T-helper 2 cell treated with Interferon-gamma antibody and Interleukin-4, amounts not matched to agents 5 μg/mL and 100 μg/mL, for 36 hours (primary cell): ENCODE measurements at regions not wholly inside any gene's neighbourhood (a gene's known extent, or its start where the extent isn't known, plus 50 kb on each side); places are given as distances from the start of the nearest gene placed in this dataset.
A peak's percentile ranks its signal among the peaks of the same experiment; 100 is the strongest.

Source experiments
- DNase-seq: peaks from one replicate; pipeline ENCODE4 v3.0.0; 2021; ENCODE audit warnings: low spot score
- H3K27ac Mint-ChIP-seq: one replicate; pipeline ENCODE4 v1.8.0; 2021; ENCODE audit warnings: mild to moderate bottlenecking, mixed read lengths
- H3K27me3 Mint-ChIP-seq: one replicate; pipeline ENCODE4 v1.8.0; 2021; ENCODE audit warnings: low read depth, mixed read lengths
- H3K36me3 Mint-ChIP-seq: one replicate; pipeline ENCODE4 v1.8.0; 2021; ENCODE audit warnings: low read depth, mixed read lengths
- H3K4me1 Mint-ChIP-seq: one replicate; pipeline ENCODE4 v1.8.0; 2021; ENCODE audit warnings: low read depth, mixed read lengths
- H3K4me3 Mint-ChIP-seq: one replicate; pipeline ENCODE4 v1.8.0; 2022; ENCODE audit warnings: mild to moderate bottlenecking, moderate library complexity, mixed read lengths
- H3K9me3 Mint-ChIP-seq: one replicate; pipeline ENCODE4 v1.8.0; 2021; ENCODE audit warnings: mixed read lengths

DNA sequence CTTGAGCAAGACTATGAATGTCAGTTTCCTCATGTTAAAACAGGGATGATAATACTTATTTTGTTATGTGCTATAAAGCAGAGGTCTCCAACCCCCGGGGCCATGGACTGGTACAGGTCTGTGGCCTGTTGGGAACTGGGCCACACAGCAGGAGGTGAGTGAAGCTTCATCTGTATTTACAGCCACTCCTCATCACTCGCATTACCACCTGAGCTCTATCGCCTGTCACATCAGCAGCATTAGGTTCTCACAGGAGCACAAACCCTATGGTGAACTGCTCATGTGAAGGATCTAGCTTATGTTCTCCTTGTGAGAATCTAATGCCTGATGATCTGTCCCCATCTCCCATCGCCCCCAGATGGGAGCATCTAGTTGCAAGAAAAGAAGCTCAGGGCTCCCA is 365.3 kb upstream of the SMIM30 start:
- Mint-ChIP-seq H3K27ac (no peak overlapping the region), H3K36me3 (no peaks in the 10 kb centered on the region), H3K4me3 (no peak overlapping the region), H3K4me1 (no peaks in the 10 kb centered on the region), H3K27me3 (no peaks in the 10 kb centered on the region), H3K9me3 (peaks cover 4% of the 10 kb centered on the region)
- DNase-seq, result no peak

DNA sequence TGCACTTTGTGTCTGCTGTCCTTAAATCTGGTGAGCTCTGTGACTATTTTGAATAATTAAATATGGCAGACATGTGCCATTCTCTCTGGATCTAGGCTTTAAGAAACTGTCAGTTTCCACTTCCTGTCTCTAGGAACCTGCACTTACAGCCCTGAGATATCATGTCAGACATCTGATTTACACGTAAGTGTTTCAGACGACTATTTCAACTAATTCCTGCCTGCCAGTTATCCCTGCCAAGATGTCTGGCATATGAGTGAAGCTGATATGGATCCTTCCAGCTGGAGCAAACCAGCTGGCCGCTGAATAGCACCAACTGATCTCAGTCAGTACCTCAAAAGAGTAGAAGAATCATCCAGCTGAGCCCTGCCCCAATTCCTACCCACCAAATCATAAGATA is 362.2 kb upstream of the SMIM30 start:
- DNase-seq, result no peak
- Mint-ChIP-seq H3K36me3 (no peaks in the 10 kb centered on the region), H3K4me1 (no peaks in the 10 kb centered on the region), H3K4me3 (no peak overlapping the region), H3K27me3 (no peaks in the 10 kb centered on the region), H3K9me3 (peaks cover 9% of the 10 kb centered on the region), H3K27ac (no peak overlapping the region)

DNA sequence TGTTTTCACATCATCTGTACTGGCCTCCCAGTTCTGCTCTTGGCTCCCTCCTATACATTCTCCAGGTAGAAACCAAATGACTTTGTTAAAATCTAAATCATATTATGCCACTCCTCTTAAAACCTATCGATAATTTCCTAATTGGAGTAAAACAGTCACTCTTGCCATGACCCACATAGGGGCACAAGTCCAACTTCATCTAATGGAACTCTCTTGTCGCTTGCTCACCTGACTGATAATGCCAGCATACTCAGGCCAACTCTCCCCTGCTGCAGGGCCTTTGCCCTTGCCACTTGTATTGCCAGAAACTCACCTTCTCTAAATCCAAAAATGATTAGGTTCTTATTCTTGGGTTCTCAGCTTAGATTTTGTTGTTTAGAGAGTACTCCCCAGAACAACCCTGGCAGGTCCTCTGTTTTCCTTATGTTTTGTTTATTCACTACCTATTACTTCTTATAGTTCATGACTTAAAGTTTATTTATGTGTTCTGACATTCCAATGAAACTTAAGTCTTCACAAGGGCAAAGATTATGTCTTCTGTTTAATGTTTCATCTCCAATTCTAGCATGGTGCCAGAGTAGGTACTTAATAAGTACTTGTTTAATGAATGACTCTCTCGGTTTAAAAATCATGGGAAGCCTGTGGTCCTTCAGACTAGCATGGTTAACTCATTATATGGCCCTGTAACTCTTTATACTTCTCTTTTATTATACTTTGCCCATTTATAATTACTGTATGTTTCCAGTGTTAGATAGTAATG is 345.9 kb upstream of the SMIM30 start:
- Mint-ChIP-seq H3K9me3 (no peaks in the 10 kb centered on the region), H3K4me1 (no peaks in the 10 kb centered on the region), H3K4me3 (no peak overlapping the region), H3K36me3 (no peaks in the 10 kb centered on the region), H3K27me3 (no peaks in the 10 kb centered on the region), H3K27ac (no peak overlapping the region)
- no peak for DNase-seq

DNA sequence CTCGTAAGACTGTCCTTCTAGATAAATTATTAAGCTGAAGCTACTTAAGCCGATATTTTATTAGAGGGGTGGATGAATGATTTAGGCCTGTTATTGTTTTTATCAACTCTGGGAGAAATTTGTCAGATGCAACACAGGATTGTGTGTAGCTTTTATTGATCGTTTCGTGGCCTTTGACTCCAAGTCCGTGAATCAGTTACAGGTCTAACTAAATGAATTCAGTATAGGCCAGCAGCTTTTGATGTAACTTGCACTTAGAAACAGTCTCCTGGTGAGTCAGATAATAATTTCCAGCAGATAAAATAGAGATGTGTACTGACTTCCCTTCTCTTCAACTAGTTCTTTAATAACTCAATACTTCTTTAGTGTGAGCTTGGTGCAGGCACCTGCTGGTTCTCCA is 341.7 kb upstream of the SMIM30 start:
- H3K4me3 Mint-ChIP-seq, result no peak overlapping the region
- H3K4me1 Mint-ChIP-seq, result no peaks in the 10 kb centered on the region
- no peaks in the 10 kb centered on the region for H3K9me3 Mint-ChIP-seq
- DNase-seq, result no peak
- no peaks in the 10 kb centered on the region for H3K36me3 Mint-ChIP-seq
- no peaks in the 10 kb centered on the region for H3K27me3 Mint-ChIP-seq
- H3K27ac Mint-ChIP-seq, result no peak overlapping the region

DNA sequence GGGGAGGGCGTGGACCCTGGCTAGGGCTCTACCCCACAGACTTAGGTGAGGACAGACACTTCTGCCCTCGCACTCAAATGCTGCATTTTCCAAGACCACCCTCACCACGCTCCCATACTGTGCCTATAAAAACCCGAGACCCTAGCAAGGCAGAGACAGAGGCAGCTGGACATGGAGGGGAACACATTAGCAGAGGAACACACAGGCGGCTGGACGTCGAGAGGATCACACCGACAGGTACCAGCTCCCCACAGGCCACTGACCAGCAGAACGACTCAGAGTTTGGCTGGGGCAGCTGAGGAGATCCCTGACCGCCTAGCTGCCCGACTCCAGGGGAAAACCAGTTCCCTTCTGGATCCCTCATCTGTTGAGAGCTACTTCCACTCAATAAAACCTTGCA is 338.2 kb upstream of the SMIM30 start:
- Mint-ChIP-seq H3K9me3 (no peaks in the 10 kb centered on the region), H3K27ac (no peak overlapping the region), H3K36me3 (no peaks in the 10 kb centered on the region), H3K27me3 (no peaks in the 10 kb centered on the region), H3K4me1 (no peaks in the 10 kb centered on the region), H3K4me3 (no peak overlapping the region)
- no peak for DNase-seq

DNA sequence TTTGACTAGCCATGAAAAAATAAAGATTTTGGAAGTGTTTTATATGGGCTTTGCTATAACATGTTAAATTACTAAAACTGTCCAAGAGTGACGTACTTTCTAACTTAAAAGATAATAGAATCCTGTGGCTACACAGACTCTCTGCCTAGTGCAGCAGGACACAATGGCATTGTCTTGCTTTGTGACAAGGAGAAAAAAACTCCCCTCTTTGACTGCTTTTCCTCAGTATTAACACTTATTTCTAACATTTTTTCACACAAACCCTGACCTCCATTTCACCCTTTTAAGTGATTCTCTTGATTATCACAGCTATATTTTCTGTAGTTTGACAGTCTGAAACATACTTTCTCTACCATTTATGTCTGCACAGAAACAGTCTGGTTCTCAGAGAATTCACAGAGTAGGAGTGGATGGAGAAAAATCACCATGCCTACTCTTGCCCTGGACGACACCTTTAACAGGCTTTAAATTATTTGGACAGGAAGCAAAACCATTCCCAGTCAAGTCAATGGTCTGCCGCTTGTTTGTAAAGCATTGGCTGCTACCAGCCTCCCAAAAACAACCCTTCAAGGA is 336.3 kb upstream of the SMIM30 start:
- no peak for DNase-seq
- Mint-ChIP-seq H3K27me3 (no peaks in the 10 kb centered on the region), H3K4me1 (no peaks in the 10 kb centered on the region), H3K36me3 (no peaks in the 10 kb centered on the region), H3K4me3 (no peak overlapping the region), H3K9me3 (no peaks in the 10 kb centered on the region), H3K27ac (peak overlapping the region; percentile 44)

DNA sequence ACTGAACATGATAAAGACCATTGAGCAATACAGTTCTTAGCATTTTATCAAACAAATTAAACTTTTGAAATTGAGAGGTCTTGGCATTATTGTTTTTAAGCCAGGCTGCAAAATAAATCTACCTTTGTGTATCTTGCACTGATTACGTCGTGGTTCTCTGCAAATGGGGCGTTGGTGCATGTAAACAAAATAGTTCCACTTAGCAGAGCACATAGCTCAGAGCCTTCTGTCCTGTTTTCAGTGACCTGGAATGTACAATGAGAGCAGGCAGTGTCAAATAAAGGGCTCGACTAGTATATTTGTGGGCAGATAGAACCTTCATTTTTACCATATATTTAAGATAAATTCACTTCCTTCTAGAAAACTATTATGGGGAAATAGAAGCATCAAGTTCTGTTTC is 333.9 kb upstream of the SMIM30 start:
- Mint-ChIP-seq H3K4me1 (no peaks in the 10 kb centered on the region), H3K36me3 (no peaks in the 10 kb centered on the region), H3K27me3 (no peaks in the 10 kb centered on the region), H3K27ac (no peak overlapping the region), H3K4me3 (no peak overlapping the region), H3K9me3 (no peaks in the 10 kb centered on the region)
- no peak for DNase-seq

DNA sequence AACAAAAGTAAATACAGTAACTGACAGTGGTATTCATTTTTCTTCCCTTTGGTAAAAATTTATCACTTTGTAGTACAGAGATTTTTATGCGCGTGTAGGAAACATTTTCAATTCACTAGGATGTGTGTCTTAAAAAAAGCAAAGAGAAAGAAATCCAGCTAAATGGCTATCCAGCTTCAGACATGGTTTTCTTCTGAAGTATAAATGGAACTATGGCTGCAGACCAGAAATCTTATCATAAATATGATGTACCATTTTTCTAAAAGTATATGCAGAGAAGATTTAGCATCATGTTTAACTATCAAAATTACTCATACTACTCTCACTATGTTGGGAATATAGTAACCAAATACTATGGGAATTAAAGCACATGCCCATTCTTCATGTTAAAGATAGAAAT is 328.4 kb upstream of the SMIM30 start:
- H3K4me3 Mint-ChIP-seq, result no peak overlapping the region
- no peaks in the 10 kb centered on the region for H3K36me3 Mint-ChIP-seq
- no peaks in the 10 kb centered on the region for H3K4me1 Mint-ChIP-seq
- DNase-seq, result no peak
- no peaks in the 10 kb centered on the region for H3K27me3 Mint-ChIP-seq
- H3K9me3 Mint-ChIP-seq, result no peaks in the 10 kb centered on the region
- H3K27ac Mint-ChIP-seq, result no peak overlapping the region

DNA sequence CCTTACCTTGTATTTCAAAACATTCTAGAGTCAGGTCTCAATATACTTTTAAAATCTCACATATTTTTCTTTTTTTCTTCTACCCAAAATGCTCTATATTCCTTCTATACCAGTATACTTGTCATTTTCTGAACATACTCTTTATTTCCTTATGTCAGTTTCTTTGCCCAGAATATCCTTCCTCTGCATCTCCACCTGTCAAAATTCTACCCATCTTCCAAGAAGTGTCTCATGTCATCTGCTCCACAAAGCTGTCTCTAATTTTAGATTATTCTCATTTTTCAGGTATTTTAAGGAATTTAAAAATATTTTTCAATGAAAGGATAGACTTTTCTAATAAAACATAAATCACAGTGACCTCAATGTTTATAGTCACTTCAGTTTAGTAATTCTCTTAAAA is 328.0 kb upstream of the SMIM30 start:
- H3K4me3 Mint-ChIP-seq, result no peak overlapping the region
- no peaks in the 10 kb centered on the region for H3K4me1 Mint-ChIP-seq
- H3K27ac Mint-ChIP-seq, result no peak overlapping the region
- no peaks in the 10 kb centered on the region for H3K9me3 Mint-ChIP-seq
- no peaks in the 10 kb centered on the region for H3K36me3 Mint-ChIP-seq
- H3K27me3 Mint-ChIP-seq, result no peaks in the 10 kb centered on the region
- DNase-seq, result no peak

DNA sequence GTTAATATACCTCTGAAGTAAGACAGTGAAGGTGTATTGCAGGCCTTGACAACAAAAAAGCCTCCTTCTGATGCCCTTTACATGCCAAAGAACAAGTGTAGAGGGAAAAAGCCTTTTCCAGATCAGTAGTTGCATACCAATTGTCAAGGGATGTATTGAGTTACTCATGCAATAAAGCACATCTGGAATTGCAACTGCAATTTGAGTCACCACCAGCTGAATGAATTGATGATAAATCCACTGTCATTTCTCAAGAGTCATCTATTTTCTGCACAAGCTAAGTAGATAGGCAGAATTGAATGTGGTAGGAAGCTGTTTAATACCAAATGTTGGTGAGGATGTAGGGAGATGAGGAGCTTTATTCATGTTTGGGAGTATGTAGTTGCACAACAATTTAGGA is 325.9 kb upstream of the SMIM30 start:
- Mint-ChIP-seq H3K9me3 (no peaks in the 10 kb centered on the region), H3K36me3 (no peaks in the 10 kb centered on the region), H3K27me3 (no peaks in the 10 kb centered on the region), H3K4me3 (no peak overlapping the region), H3K4me1 (no peaks in the 10 kb centered on the region), H3K27ac (no peak overlapping the region)
- no peak for DNase-seq

DNA sequence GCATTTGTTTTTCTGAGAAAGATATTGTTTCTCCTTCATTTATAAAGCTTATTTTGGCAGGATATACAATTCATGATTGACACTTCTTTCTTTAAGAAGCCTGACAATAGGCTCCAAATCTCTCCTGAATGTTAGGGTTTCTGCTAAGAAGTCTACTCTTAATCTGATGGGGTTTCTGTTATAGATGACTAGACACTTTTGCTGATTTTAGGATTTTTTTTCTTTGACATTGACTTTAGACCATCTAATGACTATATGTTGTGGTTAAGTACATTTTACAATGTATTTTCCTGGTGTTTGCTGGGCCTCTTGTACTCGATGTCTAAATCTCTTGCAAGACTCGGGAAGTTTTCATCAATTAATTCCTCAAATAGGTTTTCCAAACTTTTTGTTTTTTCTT is 321.8 kb upstream of the SMIM30 start:
- H3K4me1 Mint-ChIP-seq, result no peaks in the 10 kb centered on the region
- no peak for DNase-seq
- no peaks in the 10 kb centered on the region for H3K27me3 Mint-ChIP-seq
- H3K27ac Mint-ChIP-seq, result no peak overlapping the region
- H3K4me3 Mint-ChIP-seq, result no peak overlapping the region
- no peaks in the 10 kb centered on the region for H3K36me3 Mint-ChIP-seq
- H3K9me3 Mint-ChIP-seq, result no peaks in the 10 kb centered on the region

DNA sequence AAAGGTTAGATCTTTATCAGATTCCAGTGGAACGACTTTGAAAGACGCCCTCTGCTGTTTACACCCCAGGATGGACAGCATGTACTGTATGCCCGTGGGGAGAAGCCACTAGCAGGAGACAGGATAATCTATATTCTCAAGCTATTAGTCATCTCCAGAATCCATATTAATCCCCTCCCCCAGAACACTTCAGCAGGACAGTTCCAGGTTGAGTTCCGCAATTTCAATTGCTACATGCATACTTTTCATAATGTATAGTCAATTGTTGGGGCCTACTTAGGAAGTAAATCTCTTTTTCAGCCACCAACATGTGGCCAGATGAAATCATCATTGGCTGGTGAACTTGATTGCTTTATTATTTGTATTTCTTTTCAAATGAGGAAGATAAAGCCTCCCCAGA is 313.1 kb upstream of the SMIM30 start:
- Mint-ChIP-seq H3K27ac (no peak overlapping the region), H3K36me3 (no peaks in the 10 kb centered on the region), H3K9me3 (no peaks in the 10 kb centered on the region), H3K4me3 (no peak overlapping the region), H3K27me3 (no peaks in the 10 kb centered on the region), H3K4me1 (no peaks in the 10 kb centered on the region)
- no peak for DNase-seq

DNA sequence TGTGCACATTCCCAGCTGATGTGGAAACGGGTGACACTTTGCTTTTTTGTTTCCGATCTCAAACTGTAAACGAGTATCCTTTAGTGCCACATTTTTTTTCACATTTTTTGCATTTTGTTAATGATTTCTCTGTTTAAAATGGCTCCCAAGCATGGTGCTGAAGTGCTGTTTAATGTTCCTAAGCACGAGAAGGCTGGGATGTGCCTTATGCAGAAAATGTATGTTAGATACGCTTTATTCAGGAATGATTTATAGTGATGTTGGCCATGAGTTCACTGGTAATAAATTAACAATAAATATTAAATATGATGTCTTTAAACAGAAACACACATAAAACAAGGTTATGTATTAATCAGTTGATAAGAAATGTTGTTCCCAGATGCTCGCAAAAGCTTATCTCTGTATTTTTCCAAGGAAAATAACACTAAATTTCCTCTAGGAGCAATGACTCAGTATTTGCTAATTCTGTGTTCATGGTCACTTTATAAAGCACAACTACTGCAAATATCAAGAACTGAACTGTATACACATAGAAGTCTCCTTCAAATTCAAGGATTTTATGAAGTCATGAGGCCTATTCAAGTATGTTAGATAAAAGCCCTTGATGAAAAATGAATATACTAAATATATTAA is 305.9 kb upstream of the SMIM30 start:
- Mint-ChIP-seq H3K9me3 (no peaks in the 10 kb centered on the region), H3K27ac (no peak overlapping the region), H3K4me1 (peaks cover 3% of the 10 kb centered on the region), H3K4me3 (no peak overlapping the region), H3K27me3 (no peaks in the 10 kb centered on the region), H3K36me3 (no peaks in the 10 kb centered on the region)
- no peak for DNase-seq

DNA sequence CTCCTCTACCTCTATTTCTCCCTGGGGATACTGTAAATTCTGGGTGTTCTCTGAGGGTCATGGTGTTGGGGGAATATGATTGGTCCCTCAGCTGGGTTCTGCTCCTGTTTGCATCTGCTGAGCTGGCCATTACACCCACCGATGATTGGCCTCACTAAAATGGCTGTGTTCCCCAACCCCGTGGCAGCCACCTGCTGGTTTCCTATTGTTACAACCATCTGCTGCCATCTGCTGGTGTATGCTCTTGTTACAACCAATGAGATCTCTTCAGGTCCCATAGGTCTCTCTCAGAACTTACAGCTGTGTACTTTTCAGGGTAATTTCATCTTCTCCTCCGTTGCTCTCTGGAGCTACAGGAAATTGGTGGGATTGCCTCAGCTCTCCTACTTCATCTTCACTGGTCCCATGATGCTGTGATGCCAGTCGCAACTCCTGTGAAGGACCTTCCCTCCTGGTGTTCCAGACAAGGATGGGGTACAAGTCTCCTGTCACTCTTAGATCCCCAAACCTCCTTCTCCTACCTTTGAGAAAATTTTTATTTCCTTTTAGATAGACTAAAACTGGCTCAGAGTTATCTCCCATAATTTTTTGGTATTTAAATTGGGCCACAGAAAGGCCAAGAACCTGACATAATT is 303.5 kb upstream of the SMIM30 start:
- Mint-ChIP-seq H3K27me3 (no peaks in the 10 kb centered on the region), H3K9me3 (no peaks in the 10 kb centered on the region), H3K36me3 (no peaks in the 10 kb centered on the region), H3K27ac (no peak overlapping the region), H3K4me3 (peak overlapping the region; percentile 19), H3K4me1 (peaks cover 3% of the 10 kb centered on the region)
- peak; percentile 65 for DNase-seq
